Fibroblast of lung (primary cell): ENCODE measurements at regions not wholly inside any gene's neighbourhood (a gene's known extent, or its start where the extent isn't known, plus 50 kb on each side); places are given as distances from the start of the nearest gene placed in this dataset.

Experiments used
- DNase-seq, 2 donors: peaks; one replicate each; pipeline versions ENCODE4 v3.0.0 to v3.0.0-alpha.2; 2010; ENCODE audit warnings: low read depth in 2 of 2
- H2AFZ ChIP-seq: 2 replicates; pipeline ENCODE4 v1.5.1; 2012; ENCODE audit warnings: low read length, control low read depth, inconsistent platforms
- H3K27ac ChIP-seq: 2 replicates; pipeline ENCODE4 v1.5.1; 2011; ENCODE audit warnings: low read length, control low read depth; ENCODE audit not compliant: insufficient read depth
- H3K27me3 ChIP-seq: 2 replicates; pipeline ENCODE4 v1.5.1; 2011; ENCODE audit warnings: mild to moderate bottlenecking, low read length; ENCODE audit not compliant: control insufficient read depth, insufficient read depth
- H3K36me3 ChIP-seq: 2 replicates; pipeline ENCODE4 v1.5.1; 2011; ENCODE audit warnings: low read length; ENCODE audit not compliant: control insufficient read depth, insufficient read depth
- H3K4me1 ChIP-seq: 2 replicates; pipeline ENCODE4 v1.5.1; 2011; ENCODE audit warnings: low read length; ENCODE audit not compliant: control insufficient read depth, insufficient read depth; ENCODE audit errors: extremely low read depth
- H3K4me2 ChIP-seq: 2 replicates; pipeline ENCODE4 v1.5.1; 2011; ENCODE audit warnings: low read length, control low read depth; ENCODE audit not compliant: insufficient read depth; ENCODE audit errors: extremely low read depth
- H3K4me3 ChIP-seq, 4 experiments: fragments of 200-600 bp in 1 of 4; sonication (generic) in 1 of 4; replicated peaks in 1 of 4; 2 replicates each; pipeline ENCODE4 v1.5.1; 2011 to 2016; ENCODE audit warnings: low read length in 4 of 4, low read depth in 3 of 4, mild to moderate bottlenecking in 3 of 4, control low read depth in 2 of 4, inconsistent platforms in 1 of 4, mixed read lengths in 1 of 4; ENCODE audit not compliant: insufficient read depth in 1 of 4; ENCODE audit errors: control extremely low read depth in 1 of 4
- H3K79me2 ChIP-seq: 2 replicates; pipeline ENCODE4 v1.5.1; 2012; ENCODE audit warnings: mild to moderate bottlenecking, low read length, inconsistent platforms; ENCODE audit not compliant: control insufficient read depth, insufficient read depth
- H3K9ac ChIP-seq: 2 replicates; pipeline ENCODE4 v1.5.1; 2011; ENCODE audit warnings: mild to moderate bottlenecking, low read length, control low read depth; ENCODE audit not compliant: insufficient read depth
- H3K9me3 ChIP-seq: 2 replicates; pipeline ENCODE4 v1.5.1; 2012; ENCODE audit warnings: low read depth, low read length; ENCODE audit not compliant: control insufficient read depth, insufficient read depth
- H4K20me1 ChIP-seq: 2 replicates; pipeline ENCODE4 v1.5.1; 2011; ENCODE audit warnings: low read length; ENCODE audit not compliant: control insufficient read depth, insufficient read depth; ENCODE audit errors: extremely low read depth
- CTCF ChIP-seq, 2 donors: IDR thresholded peaks in 1 of 2; conservative IDR thresholded peaks in 1 of 2; 1 replicate in 1 of 2; 2 replicates in 1 of 2; pipeline ENCODE4 v1.5.1; 2011 to 2012; ENCODE audit warnings: low read length in 2 of 2, control low read depth in 1 of 2, inconsistent platforms in 1 of 2, low read depth in 1 of 2, mild to moderate bottlenecking in 1 of 2
- EZH2 ChIP-seq: IDR thresholded peaks from 2 replicates; pipeline ENCODE4 v1.5.1; 2012; ENCODE audit warnings: low read length, control low read depth, mild to moderate bottlenecking; ENCODE audit errors: missing control alignments

GRCh38 chr20:39588148-39588757 is 626.1 kb downstream of the DHX35 start:
- H3K4me3 ChIP-seq: no peak overlapping the region
- H4K20me1 ChIP-seq: no peaks in the 10 kb centered on the region
- H3K27ac ChIP-seq: no peak overlapping the region
- no peaks in the 10 kb centered on the region for H3K9me3 ChIP-seq
- TF ChIP-seq CTCF (conservative IDR thresholded peaks at IDR 0.05 in 1 of 2, IDR thresholded peaks at IDR 0.05 in 1 of 2; ENCODE audit: low read depth in 1 of 2, low read length in 2 of 2): no peak
- TF ChIP-seq EZH2: no peak
- no peak overlapping the region for H3K4me2 ChIP-seq
- H3K9ac ChIP-seq: no peak overlapping the region
- H3K79me2 ChIP-seq: no peaks in the 10 kb centered on the region
- no peaks in the 10 kb centered on the region for H3K27me3 ChIP-seq
- H3K36me3 ChIP-seq: no peaks in the 10 kb centered on the region
- no peak for DNase-seq
- no peaks in the 10 kb centered on the region for H3K4me1 ChIP-seq
- no peak overlapping the region for H2AFZ ChIP-seq

GRCh38 chr20:39581034-39581433 is 618.9 kb downstream of the DHX35 start:
- no peak overlapping the region for H3K4me3 ChIP-seq

GRCh38 chr20:39576771-39577170 is 614.6 kb downstream of the DHX35 start:
- no peaks in the 10 kb centered on the region for H3K9me3 ChIP-seq
- no peaks in the 10 kb centered on the region for H3K27me3 ChIP-seq
- H3K4me1 ChIP-seq: no peaks in the 10 kb centered on the region
- H3K4me3 ChIP-seq: no peak overlapping the region
- H3K4me2 ChIP-seq: no peak overlapping the region
- H3K27ac ChIP-seq: no peak overlapping the region
- H2AFZ ChIP-seq: no peak overlapping the region
- no peak for TF ChIP-seq CTCF (conservative IDR thresholded peaks at IDR 0.05 in 1 of 2, IDR thresholded peaks at IDR 0.05 in 1 of 2; ENCODE audit: low read depth in 1 of 2, low read length in 2 of 2)
- TF ChIP-seq EZH2: no peak
- no peak for DNase-seq
- no peaks in the 10 kb centered on the region for H3K36me3 ChIP-seq
- no peaks in the 10 kb centered on the region for H3K79me2 ChIP-seq
- no peak overlapping the region for H3K9ac ChIP-seq
- H4K20me1 ChIP-seq: no peaks in the 10 kb centered on the region

More at GRCh38 chr20:39581034-39581433, 618.9 kb downstream of the DHX35 start:
- Histone ChIP-seq H3K9ac (no peak overlapping the region), H2AFZ (no peak overlapping the region), H3K4me2 (no peak overlapping the region), H3K27me3 (no peaks in the 10 kb centered on the region), H3K36me3 (no peaks in the 10 kb centered on the region), H3K79me2 (no peaks in the 10 kb centered on the region), H3K27ac (no peak overlapping the region), H4K20me1 (no peaks in the 10 kb centered on the region), H3K9me3 (no peaks in the 10 kb centered on the region), H3K4me1 (no peaks in the 10 kb centered on the region)
- DNase-seq: no peak
- TF ChIP-seq EZH2 (no peak), CTCF (conservative IDR thresholded peaks at IDR 0.05 in 1 of 2, IDR thresholded peaks at IDR 0.05 in 1 of 2; ENCODE audit: low read depth in 1 of 2, low read length in 2 of 2) (no peak)
